Aorta (tissue), 5 donors: ENCODE measurements at regions not wholly inside any gene's neighbourhood (a gene's known extent, or its start where the extent isn't known, plus 50 kb on each side); places are given as distances from the start of the nearest gene placed in this dataset.

ENCODE experiments used
- ATAC-seq: fragments of 200-7000 bp; cut with Tn5 transposase; one replicate; pipeline ENCODE4 v1.9.1; 2022; ENCODE audit warnings: moderate library complexity; ENCODE audit not compliant: low FRiP score
- DNase-seq, 2 donors: peaks; one replicate each; pipeline ENCODE4 v3.0.0-alpha.2; 2020
- H3K27ac ChIP-seq, 2 donors: one replicate each; pipeline ENCODE4 v1.5.1; 2013; ENCODE audit warnings: low read length in 2 of 2, mild to moderate bottlenecking in 2 of 2, moderate library complexity in 2 of 2, control low read depth in 1 of 2, inconsistent platforms in 1 of 2, low read depth in 1 of 2
- H3K27me3 ChIP-seq, 2 donors: one replicate each; pipeline ENCODE4 v1.6.1; 2013; ENCODE audit warnings: control low read depth in 1 of 2, low read length in 1 of 2, mild to moderate bottlenecking in 1 of 2, moderate library complexity in 1 of 2; ENCODE audit not compliant: insufficient read depth in 2 of 2, control insufficient read depth in 1 of 2
- H3K36me3 ChIP-seq, 2 donors: one replicate each; pipeline ENCODE4 v1.6.1; 2013; ENCODE audit warnings: control low read depth in 1 of 2, low read length in 1 of 2, mild to moderate bottlenecking in 1 of 2; ENCODE audit not compliant: insufficient read depth in 2 of 2, control insufficient read depth in 1 of 2
- H3K4me1 ChIP-seq, 2 donors: one replicate each; pipeline ENCODE4 v1.6.1; 2013; ENCODE audit warnings: low read length in 2 of 2, control low read depth in 1 of 2, mild to moderate bottlenecking in 1 of 2, moderate library complexity in 1 of 2; ENCODE audit not compliant: insufficient read depth in 2 of 2, control insufficient read depth in 1 of 2
- H3K4me3 ChIP-seq, 2 donors: one replicate each; pipeline ENCODE4 v1.5.1; 2013; ENCODE audit warnings: low read length in 2 of 2, control low read depth in 1 of 2, mild to moderate bottlenecking in 1 of 2
- H3K9me3 ChIP-seq: one replicate; pipeline ENCODE4 v1.6.1; 2013; ENCODE audit warnings: mild to moderate bottlenecking, low read length; ENCODE audit not compliant: control insufficient read depth
- WGBS, 2 donors: extraction: QIAGEN DNeasy Blood & Tissue Kit; methylation state at CpG; one replicate each; pipeline ENCODE4 v1.1.7; 2013; 5-methylcytosine and 5-hydroxymethylcytosine counted together
- intact Hi-C, 2 donors: fragments of 100-400 bp; cut with DNase I; formaldehyde crosslinking; loops; one replicate each; pipeline versions ENCODE4 v1.14.2 to v1.15.0; 2022
- donor health status: healthy with polysubstance abuse.
- donor health status: Bipolar disorder and iron deficiency.
- donor health status: DM: no; HTN: no; CAD: no.
- donor health status: DM: no; HTN: no; CAD: no.
- donor health status: DM: yes; HTN: yes; CAD: no.

- H3K4me3 ChIP-seq: no peak overlapping the region
- ATAC-seq: no peak
- WGBS, 2 donors: 83 to 90% methylated on average over 4 of the region's 4 CpGs
Measured at GRCh38 chr7:39890411-39890810, 59.6 kb upstream of the CDK13 start.

GRCh38 chr7:39891894-39892293 lies 58.2 kb upstream of the CDK13 start:
- DNase-seq: no peak
- no peak overlapping the region for H3K27ac ChIP-seq
- H3K4me3 ChIP-seq: no peak overlapping the region
- WGBS, 2 donors: 44 to 45% methylated on average over 1 of the region's 1 CpG
- no peaks in the 10 kb centered on the region for H3K27me3 ChIP-seq
- H3K9me3 ChIP-seq: no peaks in the 10 kb centered on the region
- no peak for ATAC-seq
- H3K4me1 ChIP-seq: no peaks in the 10 kb centered on the region
- intact Hi-C loops: no loop called here
- H3K36me3 ChIP-seq: no peaks in the 10 kb centered on the region

More at GRCh38 chr7:39890411-39890810, 59.6 kb upstream of the CDK13 start:
- no peaks in the 10 kb centered on the region for H3K27me3 ChIP-seq
- intact Hi-C loops: no loop called here
- no peaks in the 10 kb centered on the region for H3K4me1 ChIP-seq
- H3K27ac ChIP-seq: no peak overlapping the region
- DNase-seq: no peak
- H3K9me3 ChIP-seq: no peaks in the 10 kb centered on the region
- no peaks in the 10 kb centered on the region for H3K36me3 ChIP-seq

GRCh38 chr7:39892361-39892760 lies 57.7 kb upstream of the CDK13 start:
- Histone ChIP-seq H3K36me3 (no peaks in the 10 kb centered on the region), H3K9me3 (no peaks in the 10 kb centered on the region), H3K4me1 (no peaks in the 10 kb centered on the region), H3K4me3 (no peak overlapping the region), H3K27me3 (no peaks in the 10 kb centered on the region), H3K27ac (no peak overlapping the region)
- DNase-seq (no peak), ATAC-seq (no peak)
- intact Hi-C loops: no loop called here
- 68 to 69% methylated on average over 1 of the region's 1 CpG for WGBS, 2 donors

DNA sequence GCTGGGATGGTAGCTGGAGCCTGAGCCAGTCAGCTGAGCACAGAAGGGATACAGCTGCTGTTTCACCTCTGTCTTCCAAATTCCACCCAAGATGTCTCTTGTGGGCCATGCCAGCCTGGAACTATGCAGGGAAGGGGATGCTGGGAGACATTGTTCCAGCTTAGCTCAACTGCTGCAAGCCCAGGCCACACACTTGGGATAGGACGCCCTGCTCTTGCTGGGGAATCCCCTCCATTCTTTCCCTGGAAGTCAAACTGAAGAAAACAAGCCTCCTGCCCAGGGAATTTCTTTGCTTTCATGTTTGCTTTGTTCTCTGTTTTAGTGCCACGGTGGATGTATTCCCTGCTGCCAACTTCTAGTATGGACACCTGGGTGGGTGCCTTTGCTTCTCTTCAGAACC lies 55.2 kb upstream of the CDK13 start:
- 22 to 29% methylated on average over 2 of the region's 2 CpGs for WGBS, 2 donors
- H3K27me3 ChIP-seq: no peaks in the 10 kb centered on the region
- no peaks in the 10 kb centered on the region for H3K9me3 ChIP-seq
- intact Hi-C loops: loop anchor here in 1 of 2 donors (2.0 kb wide), 1 partner anchor 158 kb away; no protein-coding TSS in a partner anchor
- H3K4me3 ChIP-seq: no peak overlapping the region
- no peaks in the 10 kb centered on the region for H3K4me1 ChIP-seq
- H3K27ac ChIP-seq: no peak overlapping the region
- H3K36me3 ChIP-seq: no peaks in the 10 kb centered on the region
- no peak for ATAC-seq
- no peak for DNase-seq

DNA sequence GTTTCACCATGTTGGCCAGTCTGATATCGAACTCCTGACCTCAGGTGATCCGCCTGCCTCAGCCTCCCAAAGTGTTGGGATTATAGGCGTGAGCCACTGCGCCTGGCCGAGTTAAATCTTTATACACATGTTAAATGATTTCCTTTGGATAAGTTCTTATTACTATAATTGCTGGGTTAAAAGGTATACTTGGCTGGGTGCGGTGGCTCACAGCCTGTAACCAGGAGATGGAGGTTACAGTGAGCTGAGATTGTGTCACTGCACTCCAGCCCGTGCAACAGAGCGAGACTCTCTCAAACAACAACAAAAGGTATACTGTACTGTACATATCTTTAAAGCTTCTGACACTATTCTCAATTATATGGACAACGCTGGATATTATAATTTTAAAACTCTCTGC lies 53.2 kb upstream of the CDK13 start:
- no peak for DNase-seq
- Histone ChIP-seq H3K27ac (no peak overlapping the region), H3K27me3 (no peaks in the 10 kb centered on the region), H3K9me3 (no peaks in the 10 kb centered on the region), H3K36me3 (no peaks in the 10 kb centered on the region), H3K4me1 (no peaks in the 10 kb centered on the region), H3K4me3 (no peak overlapping the region)
- intact Hi-C loops: loop anchor here in 1 of 2 donors (2.0 kb wide), 1 partner anchor 156 kb away; no protein-coding TSS in a partner anchor
- 91% methylated on average over 9 of the region's 9 CpGs for WGBS, 2 donors
- ATAC-seq: no peak

GRCh38 chr7:39898867-39899266 lies 51.2 kb upstream of the CDK13 start:
- H3K9me3 ChIP-seq: no peaks in the 10 kb centered on the region
- ATAC-seq: no peak
- no peaks in the 10 kb centered on the region for H3K36me3 ChIP-seq
- H3K27ac ChIP-seq: no peak overlapping the region
- 35 to 40% methylated on average over 2 of the region's 2 CpGs for WGBS, 2 donors
- H3K4me1 ChIP-seq: no peaks in the 10 kb centered on the region
- DNase-seq: no peak
- no peaks in the 10 kb centered on the region for H3K27me3 ChIP-seq
- intact Hi-C loops: no loop called here
- no peak overlapping the region for H3K4me3 ChIP-seq
